ENCODE measurements at regions not wholly inside any gene's neighbourhood (a gene's known extent, or its start where the extent isn't known, plus 50 kb on each side); places are given as distances from the start of the nearest gene placed in this dataset.

DNA sequence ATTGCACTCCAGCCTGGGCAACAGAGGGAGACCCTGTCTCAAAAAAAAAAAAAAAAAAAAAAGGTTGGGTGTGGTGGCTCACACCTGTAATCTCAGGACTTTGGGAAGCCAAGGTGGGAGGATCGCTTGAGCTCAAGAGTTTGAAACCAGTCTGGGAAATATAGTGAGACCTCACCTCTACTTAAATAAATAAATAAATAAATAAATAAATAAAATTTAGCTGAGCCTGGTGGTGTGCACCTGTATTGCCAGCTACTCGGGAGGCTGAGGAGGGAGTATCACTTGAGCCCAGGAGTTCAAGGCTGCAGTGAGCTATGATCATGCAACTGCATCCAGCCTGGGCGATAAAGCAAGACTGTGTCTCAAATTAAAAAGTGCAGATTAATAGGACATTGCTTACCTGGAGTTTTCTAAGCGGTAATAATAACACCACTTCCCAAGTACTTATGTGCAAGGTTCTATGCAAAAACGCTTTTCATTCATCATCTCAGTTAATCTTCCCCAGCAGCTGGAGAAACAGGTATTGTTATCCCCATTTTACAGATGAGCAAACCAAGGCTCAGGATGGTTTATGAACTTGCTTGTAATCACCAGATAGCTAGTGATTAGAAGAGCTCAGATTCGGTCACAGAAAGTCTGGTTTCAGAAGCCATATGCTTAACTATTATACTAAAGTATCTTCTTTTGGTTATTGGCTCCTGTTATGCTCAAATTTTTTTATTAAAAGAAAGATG is 196.5 kb upstream of the MKLN1 start:
- H3K9me3 ChIP-seq (ENCODE audit: low read depth, low read length): no peaks in the 10 kb centered on the region
- H4K20me1 ChIP-seq (ENCODE audit: insufficient read depth, low read length): no peaks in the 10 kb centered on the region
- no peaks in the 10 kb centered on the region for H3K4me1 ChIP-seq (ENCODE audit: insufficient read depth, low read length)
- no peak overlapping the region for H2AFZ ChIP-seq (ENCODE audit: low read length)
- H3K27me3 ChIP-seq (ENCODE audit: insufficient read depth, low read length): no peaks in the 10 kb centered on the region
- TF ChIP-seq, protein P1, sequence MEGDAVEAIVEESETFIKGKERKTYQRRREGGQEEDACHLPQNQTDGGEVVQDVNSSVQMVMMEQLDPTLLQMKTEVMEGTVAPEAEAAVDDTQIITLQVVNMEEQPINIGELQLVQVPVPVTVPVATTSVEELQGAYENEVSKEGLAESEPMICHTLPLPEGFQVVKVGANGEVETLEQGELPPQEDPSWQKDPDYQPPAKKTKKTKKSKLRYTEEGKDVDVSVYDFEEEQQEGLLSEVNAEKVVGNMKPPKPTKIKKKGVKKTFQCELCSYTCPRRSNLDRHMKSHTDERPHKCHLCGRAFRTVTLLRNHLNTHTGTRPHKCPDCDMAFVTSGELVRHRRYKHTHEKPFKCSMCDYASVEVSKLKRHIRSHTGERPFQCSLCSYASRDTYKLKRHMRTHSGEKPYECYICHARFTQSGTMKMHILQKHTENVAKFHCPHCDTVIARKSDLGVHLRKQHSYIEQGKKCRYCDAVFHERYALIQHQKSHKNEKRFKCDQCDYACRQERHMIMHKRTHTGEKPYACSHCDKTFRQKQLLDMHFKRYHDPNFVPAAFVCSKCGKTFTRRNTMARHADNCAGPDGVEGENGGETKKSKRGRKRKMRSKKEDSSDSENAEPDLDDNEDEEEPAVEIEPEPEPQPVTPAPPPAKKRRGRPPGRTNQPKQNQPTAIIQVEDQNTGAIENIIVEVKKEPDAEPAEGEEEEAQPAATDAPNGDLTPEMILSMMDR (IDR thresholded peaks at IDR 0.05; ENCODE audit: extremely low read depth, low read depth, low read length): no peak
- H3K4me3 ChIP-seq (ENCODE audit: insufficient read depth, low read length): no peak overlapping the region
- no peak for DNase-seq (ENCODE audit: insufficient read length, low spot score, missing footprints)
- H3K79me2 ChIP-seq (ENCODE audit: insufficient read depth, low read length): no peaks in the 10 kb centered on the region
- no peaks in the 10 kb centered on the region for H3K36me3 ChIP-seq (ENCODE audit: insufficient read depth, low read length)
- H3K27ac ChIP-seq (ENCODE audit: low read depth, low read length): no peak overlapping the region
- no peak overlapping the region for H3K4me2 ChIP-seq (ENCODE audit: insufficient read depth, low read length)

DNA sequence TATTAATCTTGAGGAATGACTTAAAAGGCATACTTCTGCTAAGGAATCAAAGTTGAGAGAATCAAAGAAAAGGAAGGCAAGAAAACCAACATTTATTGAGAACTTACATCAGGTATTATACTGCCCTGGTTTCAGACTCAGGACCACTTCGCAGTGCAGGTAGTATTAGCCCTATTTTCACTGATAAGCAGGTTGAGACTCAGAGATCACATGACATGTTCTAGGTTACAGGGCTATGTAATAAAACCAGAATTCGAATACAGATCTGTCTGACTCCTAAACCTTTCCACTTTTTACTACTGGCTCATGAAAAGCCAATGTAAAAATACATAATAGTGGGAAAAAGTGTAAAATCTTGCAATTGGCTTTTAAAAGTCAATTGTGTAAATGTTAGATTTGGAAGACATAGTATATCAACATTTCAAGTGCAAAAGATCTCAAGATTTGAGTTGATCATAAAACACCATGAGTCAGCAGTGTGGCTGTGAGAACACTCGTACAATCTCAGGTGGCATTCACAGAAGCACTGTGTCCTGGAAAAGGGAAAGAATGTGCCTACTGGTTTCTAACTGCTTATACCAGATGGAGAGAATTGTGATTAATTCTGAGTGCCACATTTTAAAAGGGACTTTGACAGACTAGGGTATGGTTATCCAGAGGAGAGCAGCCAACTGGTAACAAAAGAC is 195.8 kb upstream of the MKLN1 start:
- DNase-seq (ENCODE audit: insufficient read length, low spot score, missing footprints): no peak
- Histone ChIP-seq H3K9me3 (ENCODE audit: low read depth, low read length) (no peaks in the 10 kb centered on the region), H3K4me1 (ENCODE audit: insufficient read depth, low read length) (no peaks in the 10 kb centered on the region), H3K27me3 (ENCODE audit: insufficient read depth, low read length) (no peaks in the 10 kb centered on the region), H3K79me2 (ENCODE audit: insufficient read depth, low read length) (no peaks in the 10 kb centered on the region), H4K20me1 (ENCODE audit: insufficient read depth, low read length) (no peaks in the 10 kb centered on the region), H2AFZ (ENCODE audit: low read length) (no peak overlapping the region), H3K4me2 (ENCODE audit: insufficient read depth, low read length) (no peak overlapping the region), H3K36me3 (ENCODE audit: insufficient read depth, low read length) (no peaks in the 10 kb centered on the region), H3K4me3 (ENCODE audit: insufficient read depth, low read length) (no peak overlapping the region), H3K27ac (ENCODE audit: low read depth, low read length) (no peak overlapping the region)
- TF ChIP-seq, protein P1 (IDR thresholded peaks at IDR 0.05; ENCODE audit: extremely low read depth, low read depth, low read length): no peak

DNA sequence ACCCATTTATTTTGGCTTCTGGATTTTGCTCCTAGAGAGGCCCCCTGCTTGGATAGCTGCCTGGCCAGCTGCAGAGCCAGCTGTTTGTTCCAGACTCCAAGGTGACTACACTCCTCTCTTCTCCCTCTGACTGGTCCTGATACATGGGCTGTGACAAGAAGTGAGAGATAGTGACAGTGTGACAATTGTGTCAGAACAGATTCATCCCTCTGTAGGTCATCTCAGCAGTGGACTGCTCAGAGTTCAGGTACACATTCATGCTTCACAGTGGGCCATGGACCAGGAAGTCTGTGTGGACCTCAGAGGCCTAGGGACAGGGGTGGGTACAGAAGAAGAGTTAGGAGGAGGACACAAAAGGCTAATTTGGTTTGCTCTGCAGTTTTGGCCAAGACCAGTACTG is 188.2 kb upstream of the MKLN1 start:
- Histone ChIP-seq H2AFZ (ENCODE audit: low read length) (no peak overlapping the region), H3K27me3 (ENCODE audit: insufficient read depth, low read length) (no peaks in the 10 kb centered on the region), H3K4me3 (ENCODE audit: insufficient read depth, low read length) (no peak overlapping the region), H3K4me2 (ENCODE audit: insufficient read depth, low read length) (no peak overlapping the region), H4K20me1 (ENCODE audit: insufficient read depth, low read length) (no peaks in the 10 kb centered on the region), H3K9me3 (ENCODE audit: low read depth, low read length) (no peaks in the 10 kb centered on the region), H3K4me1 (ENCODE audit: insufficient read depth, low read length) (no peaks in the 10 kb centered on the region), H3K79me2 (ENCODE audit: insufficient read depth, low read length) (no peaks in the 10 kb centered on the region), H3K36me3 (ENCODE audit: insufficient read depth, low read length) (no peaks in the 10 kb centered on the region), H3K27ac (ENCODE audit: low read depth, low read length) (no peak overlapping the region)
- TF ChIP-seq, protein P1 (IDR thresholded peaks at IDR 0.05; ENCODE audit: extremely low read depth, low read depth, low read length): no peak
- no peak for DNase-seq (ENCODE audit: insufficient read length, low spot score, missing footprints)

DNA sequence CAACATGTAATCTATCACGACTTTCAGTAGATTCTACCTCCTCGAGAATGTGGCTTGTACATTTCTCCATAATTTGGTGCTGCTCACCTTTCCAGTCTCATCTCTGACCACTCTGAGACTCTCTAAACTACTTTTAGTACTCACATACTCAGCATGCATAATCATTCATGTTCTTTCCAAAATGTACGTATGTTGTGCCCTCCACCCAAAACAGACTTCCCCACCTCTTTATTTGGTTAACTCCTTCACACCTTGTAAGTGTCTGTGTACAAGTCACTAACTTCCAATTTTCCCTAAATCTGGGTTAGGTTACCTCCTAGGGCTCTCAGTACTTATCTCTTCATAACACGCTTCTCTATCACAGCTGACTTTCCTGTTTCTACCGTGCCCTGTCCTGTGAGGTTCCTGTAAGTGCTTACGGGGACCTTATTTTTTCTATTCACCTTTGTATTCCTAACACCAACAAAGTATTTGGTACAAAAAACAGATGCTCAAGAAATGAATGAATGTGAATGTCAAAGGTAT is 186.2 kb upstream of the MKLN1 start:
- Histone ChIP-seq H4K20me1 (ENCODE audit: insufficient read depth, low read length) (no peaks in the 10 kb centered on the region), H3K4me2 (ENCODE audit: insufficient read depth, low read length) (no peak overlapping the region), H3K27me3 (ENCODE audit: insufficient read depth, low read length) (no peaks in the 10 kb centered on the region), H2AFZ (ENCODE audit: low read length) (no peak overlapping the region), H3K79me2 (ENCODE audit: insufficient read depth, low read length) (no peaks in the 10 kb centered on the region), H3K4me1 (ENCODE audit: insufficient read depth, low read length) (peaks cover 5% of the 10 kb centered on the region), H3K9me3 (ENCODE audit: low read depth, low read length) (no peaks in the 10 kb centered on the region), H3K27ac (ENCODE audit: low read depth, low read length) (no peak overlapping the region), H3K4me3 (ENCODE audit: insufficient read depth, low read length) (no peak overlapping the region), H3K36me3 (ENCODE audit: insufficient read depth, low read length) (no peaks in the 10 kb centered on the region)
- no peak for DNase-seq (ENCODE audit: insufficient read length, low spot score, missing footprints)
- TF ChIP-seq, protein P1 (IDR thresholded peaks at IDR 0.05; ENCODE audit: extremely low read depth, low read depth, low read length): no peak
